ENCODE measurements at regions not wholly inside any gene's neighbourhood (a gene's known extent, or its start where the extent isn't known, plus 50 kb on each side); places are given as distances from the start of the nearest gene placed in this dataset.

- Histone ChIP-seq H3K4me2 (no peak overlapping the region), H3K4me1 (ENCODE audit: insufficient read depth) (no peaks in the 10 kb centered on the region), H3K36me3 (replicated peaks; ENCODE audit: insufficient read depth, low read depth) (no peaks in the 10 kb centered on the region), H3K4me3 (no peak overlapping the region), H2AFZ (no peak overlapping the region), H3K27me3 (no peaks in the 10 kb centered on the region), H3K27ac (no peak overlapping the region), H4K20me1 (ENCODE audit: insufficient read depth, poor library complexity, severe bottlenecking) (no peaks in the 10 kb centered on the region), H3K9me3 (ENCODE audit: low read depth) (no peaks in the 10 kb centered on the region), H3K79me2 (no peaks in the 10 kb centered on the region), H3K9me2 (replicated peaks; ENCODE audit: insufficient read depth) (no peaks in the 10 kb centered on the region)
- WGBS (ENCODE audit: low lambda C conversion rate, missing lambda C conversion rate) = 80% methylated on average over 10 of the region's 10 CpGs
- TF ChIP-seq CTCF (IDR thresholded peaks at IDR 0.05; ENCODE audit: poor library complexity) (no peak), EZH2 (IDR thresholded peaks at IDR 0.05; ENCODE audit: borderline replicate concordance) (no peak), EZH2phosphoT487 (IDR thresholded peaks at IDR 0.05; ENCODE audit: low read depth, severe bottlenecking, unreplicated experiment) (no peak)
- no peak for DNase-seq (ENCODE audit: low spot score)
These were observed 252.2 kb upstream of the PDE10A start for GRCh38 chr6:165915022-165915770.

GRCh38 chr6:165913676-165914570 lies 250.9 kb upstream of the PDE10A start:
- DNase-seq (ENCODE audit: low spot score) = no peak
- Histone ChIP-seq H3K79me2 (no peaks in the 10 kb centered on the region), H3K36me3 (replicated peaks; ENCODE audit: insufficient read depth, low read depth) (no peaks in the 10 kb centered on the region), H4K20me1 (ENCODE audit: insufficient read depth, poor library complexity, severe bottlenecking) (no peaks in the 10 kb centered on the region), H3K4me1 (ENCODE audit: insufficient read depth) (no peaks in the 10 kb centered on the region), H2AFZ (no peak overlapping the region), H3K9me3 (ENCODE audit: low read depth) (no peaks in the 10 kb centered on the region), H3K27ac (no peak overlapping the region), H3K4me2 (no peak overlapping the region), H3K4me3 (no peak overlapping the region), H3K9me2 (replicated peaks; ENCODE audit: insufficient read depth) (no peaks in the 10 kb centered on the region), H3K27me3 (no peaks in the 10 kb centered on the region)
- no peak for TF ChIP-seq EZH2 (IDR thresholded peaks at IDR 0.05; ENCODE audit: borderline replicate concordance)
- WGBS (ENCODE audit: low lambda C conversion rate, missing lambda C conversion rate) = 79% methylated on average over 8 of the region's 8 CpGs

- Histone ChIP-seq H3K27me3 (no peaks in the 10 kb centered on the region), H3K9me2 (replicated peaks; ENCODE audit: insufficient read depth) (no peaks in the 10 kb centered on the region), H3K4me3 (no peak overlapping the region), H3K9me3 (ENCODE audit: low read depth) (no peaks in the 10 kb centered on the region), H3K79me2 (no peaks in the 10 kb centered on the region), H2AFZ (no peak overlapping the region), H3K4me2 (no peak overlapping the region), H3K36me3 (replicated peaks; ENCODE audit: insufficient read depth, low read depth) (no peaks in the 10 kb centered on the region), H3K4me1 (ENCODE audit: insufficient read depth) (no peaks in the 10 kb centered on the region), H4K20me1 (ENCODE audit: insufficient read depth, poor library complexity, severe bottlenecking) (no peaks in the 10 kb centered on the region), H3K27ac (no peak overlapping the region)
- TF ChIP-seq EZH2phosphoT487 (IDR thresholded peaks at IDR 0.05; ENCODE audit: low read depth, severe bottlenecking, unreplicated experiment) = no peak
- TF ChIP-seq EZH2 (IDR thresholded peaks at IDR 0.05; ENCODE audit: borderline replicate concordance) = no peak
- TF ChIP-seq CTCF (IDR thresholded peaks at IDR 0.05; ENCODE audit: poor library complexity) = no peak
- WGBS (ENCODE audit: low lambda C conversion rate, missing lambda C conversion rate) = 67% methylated on average over 11 of the region's 11 CpGs
- DNase-seq (ENCODE audit: low spot score) = no peak
These were observed 247.3 kb upstream of the PDE10A start for GRCh38 chr6:165910184-165910966.

Data from hepatocyte (in vitro differentiated cells).